BJ (cell line): ENCODE measurements at regions not wholly inside any gene's neighbourhood (a gene's known extent, or its start where the extent isn't known, plus 50 kb on each side); places are given as distances from the start of the nearest gene placed in this dataset.

Source experiments
- CTCF ChIA-PET: fragments of 350-600 bp; formaldehyde crosslinking; extraction: SDS; loops from one replicate; lab custom pipeline; 2021; ENCODE audit warnings: antibody characterized with exemption, inconsistent platforms; lab: Yijun Ruan, JAX
- POLR2A ChIA-PET: fragments of 300-600 bp; sonication (Branson Sonifier 250); formaldehyde crosslinking; extraction: SDS; loops from one replicate; lab custom pipeline; 2021; ENCODE audit warnings: antibody characterized with exemption; lab: Charles Lee
- DNase-seq: peaks from one replicate; pipeline ENCODE4 v3.0.0-alpha.2; 2011; ENCODE audit warnings: low read depth
- H3K27me3 ChIP-seq: 2 replicates; pipeline ENCODE4 v1.6.0; 2011; ENCODE audit warnings: low read length; ENCODE audit not compliant: control insufficient read depth, insufficient read depth
- H3K36me3 ChIP-seq: 2 replicates; pipeline ENCODE4 v1.5.1; 2011; ENCODE audit warnings: low read length; ENCODE audit not compliant: control insufficient read depth, insufficient read depth
- H3K4me3 ChIP-seq: 2 replicates; pipeline ENCODE4 v1.5.1; 2011; ENCODE audit warnings: low read depth, mild to moderate bottlenecking, control low read depth, low read length
- CTCF ChIP-seq: IDR thresholded peaks from 2 replicates; pipeline ENCODE4 v1.5.1; 2011; ENCODE audit warnings: low read depth, mild to moderate bottlenecking, control low read depth, inconsistent platforms, low read length, moderate library complexity; ENCODE audit not compliant: insufficient read depth

GRCh38 chr1:182238421-182238820 is 153.2 kb downstream of the GLUL start:
- ChIA-PET POLR2A (no interaction called here), CTCF (no interaction called here)
- no peak for TF ChIP-seq CTCF
- no peaks in the 10 kb centered on the region for H3K36me3 ChIP-seq
- H3K27me3 ChIP-seq, result no peaks in the 10 kb centered on the region
- no peak for DNase-seq
- H3K4me3 ChIP-seq, result no peak overlapping the region

GRCh38 chr1:182237329-182237728 is 154.3 kb downstream of the GLUL start:
- no peaks in the 10 kb centered on the region for H3K27me3 ChIP-seq
- no peaks in the 10 kb centered on the region for H3K36me3 ChIP-seq
- no peak overlapping the region for H3K4me3 ChIP-seq
- ChIA-PET POLR2A (no interaction called here), CTCF (no interaction called here)
- no peak for DNase-seq
- TF ChIP-seq CTCF, result no peak

- H3K36me3 ChIP-seq, result no peaks in the 10 kb centered on the region
- ChIA-PET POLR2A (no interaction called here), CTCF (no interaction called here)
- no peak for TF ChIP-seq CTCF
- H3K27me3 ChIP-seq, result no peaks in the 10 kb centered on the region
- DNase-seq, result no peak
- H3K4me3 ChIP-seq, result no peak overlapping the region
These were observed 154.9 kb downstream of the GLUL start for GRCh38 chr1:182236651-182237077.

GRCh38 chr1:182235952-182236650 is 155.5 kb downstream of the GLUL start:
- no peak for DNase-seq
- Histone ChIP-seq H3K4me3 (no peak overlapping the region), H3K36me3 (no peaks in the 10 kb centered on the region), H3K27me3 (no peaks in the 10 kb centered on the region)
- no peak for TF ChIP-seq CTCF
- POLR2A ChIA-PET, result no interaction called here
- CTCF ChIA-PET, result interaction anchor here (1.1 to 2.0 kb wide), 3 partner anchors 11 to 160 kb away, joined by 3 to 10 read pairs (median 5); no protein-coding TSS in a partner anchor

GRCh38 chr1:182235604-182235951 is 156.0 kb downstream of the GLUL start:
- TF ChIP-seq CTCF, result no peak
- Histone ChIP-seq H3K4me3 (no peak overlapping the region), H3K27me3 (no peaks in the 10 kb centered on the region), H3K36me3 (no peaks in the 10 kb centered on the region)
- ChIA-PET POLR2A (no interaction called here), CTCF (interaction anchor here (1.1 to 2.0 kb wide), 4 partner anchors 8 to 161 kb away, joined by 3 to 10 read pairs (median 4); no protein-coding TSS in a partner anchor)
- DNase-seq, result no peak
